Left renal cortex interstitium (tissue), 4 donors: ENCODE measurements at regions not wholly inside any gene's neighbourhood (a gene's known extent, or its start where the extent isn't known, plus 50 kb on each side); places are given as distances from the start of the nearest gene placed in this dataset.
"Not testable (repeated sequence)": the region's sequence is repeated elsewhere in the genome, so short reads cannot be mapped to it uniquely, and the experiment has no call there.

ENCODE experiments used
- DNase-seq, 4 donors: peaks; one replicate each; pipeline ENCODE4 v3.0.0-alpha.2; 2013; ENCODE audit warnings: low read depth in 4 of 4, low spot score in 2 of 4, missing footprints in 1 of 4

- no peak for DNase-seq
These were observed 79.2 kb upstream of the CEP126 start for GRCh38 chr11:101835506-101836063.

DNA sequence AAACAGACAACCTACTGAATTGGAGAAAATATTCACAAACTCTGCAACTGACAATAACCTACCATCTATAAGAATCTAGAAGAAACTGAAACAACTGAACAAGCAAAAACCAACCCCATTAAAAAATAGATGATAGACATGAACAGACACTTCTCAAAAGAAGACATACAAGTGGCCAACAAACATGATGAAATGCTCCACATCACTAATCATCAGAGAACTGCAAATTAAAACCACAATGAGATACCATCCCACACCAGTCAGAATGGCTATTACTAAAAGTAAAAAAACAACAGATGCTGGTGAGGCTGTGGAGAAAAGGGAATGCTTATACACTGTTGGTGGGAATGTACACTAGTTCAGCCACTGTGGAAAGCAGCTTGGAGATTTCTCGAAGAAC, 84.3 kb upstream of the CEP126 start:
- DNase-seq: not testable (repeated sequence)

DNA sequence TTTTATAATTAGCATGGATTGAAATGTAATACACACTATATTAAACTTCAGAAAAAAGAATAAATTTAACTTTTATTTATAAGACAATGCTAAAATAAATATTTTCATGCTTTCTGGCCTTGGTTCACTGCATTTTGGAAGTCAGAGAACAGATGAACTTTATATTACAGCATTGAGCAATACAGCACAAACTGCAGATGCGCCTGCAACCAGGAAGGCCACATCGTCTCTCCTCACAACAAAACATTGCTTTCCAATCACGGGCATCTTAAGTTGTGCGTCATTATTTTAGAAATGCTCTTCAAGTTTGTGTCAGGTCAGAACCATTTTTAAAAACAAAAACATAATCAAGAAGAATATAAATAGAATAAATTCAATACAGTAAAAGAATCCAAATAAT, 89.3 kb upstream of the CEP126 start:
- DNase-seq: no peak

DNA sequence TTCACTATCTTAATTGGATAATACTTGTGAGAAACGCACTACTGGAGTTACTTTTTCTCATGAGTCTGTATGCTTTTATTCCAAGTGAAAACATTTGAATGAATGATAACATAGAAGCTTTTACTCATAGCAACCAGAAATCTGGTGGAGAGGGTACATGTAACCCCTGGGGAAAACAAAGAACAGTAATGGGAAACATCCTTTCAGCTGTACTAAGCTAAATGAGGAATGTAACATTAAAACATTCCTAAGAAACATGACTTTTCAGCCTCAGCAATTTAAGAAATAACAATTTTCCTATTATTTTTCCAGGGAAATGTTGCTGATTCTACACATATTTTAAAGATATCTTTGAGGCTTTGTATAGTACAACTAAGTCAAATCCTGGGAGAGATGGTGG, 97.2 kb upstream of the CEP126 start:
- no peak for DNase-seq

GRCh38 chr11:101816613-101817012, 98.2 kb upstream of the CEP126 start:
- no peak for DNase-seq

DNA sequence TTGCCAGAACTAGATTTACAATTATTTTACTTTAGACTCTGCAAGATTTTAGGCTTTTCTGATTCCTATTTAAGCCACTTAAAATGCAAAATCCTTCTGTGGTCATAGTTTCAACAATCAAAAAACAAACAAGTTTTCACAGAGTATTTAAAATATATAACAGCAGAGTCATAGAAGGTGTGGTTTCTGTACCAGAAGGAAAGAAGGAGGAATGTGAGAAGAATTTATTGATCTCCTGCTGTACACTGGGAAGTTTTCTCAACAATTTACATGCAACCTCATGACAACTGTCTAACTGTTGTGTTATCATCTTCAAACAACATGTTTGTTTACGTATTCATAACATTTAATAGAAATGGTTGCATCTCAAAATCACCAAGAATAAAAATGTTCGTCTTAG, 102.3 kb upstream of the CEP126 start:
- no peak for DNase-seq

GRCh38 chr11:101810546-101810945, 104.3 kb upstream of the CEP126 start:
- no peak for DNase-seq

DNA sequence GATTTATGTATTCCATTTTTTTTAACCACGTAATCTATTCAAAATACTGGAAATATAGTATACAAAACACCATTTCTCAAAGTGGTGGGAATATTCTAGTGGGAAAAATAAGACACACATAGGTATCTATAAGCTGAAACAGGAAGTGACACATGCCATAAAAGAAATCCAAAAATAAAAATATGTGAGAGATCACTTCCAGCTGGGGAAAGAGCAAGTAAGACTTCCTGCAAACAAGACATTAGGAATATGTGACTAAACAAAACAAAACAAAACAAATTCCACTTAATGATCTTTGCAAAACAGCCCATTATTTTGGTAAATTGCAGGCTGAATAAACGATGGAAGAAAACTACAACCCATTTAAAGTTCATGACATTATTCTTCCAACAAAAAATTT, 107.3 kb upstream of the CEP126 start:
- DNase-seq: no peak

DNA sequence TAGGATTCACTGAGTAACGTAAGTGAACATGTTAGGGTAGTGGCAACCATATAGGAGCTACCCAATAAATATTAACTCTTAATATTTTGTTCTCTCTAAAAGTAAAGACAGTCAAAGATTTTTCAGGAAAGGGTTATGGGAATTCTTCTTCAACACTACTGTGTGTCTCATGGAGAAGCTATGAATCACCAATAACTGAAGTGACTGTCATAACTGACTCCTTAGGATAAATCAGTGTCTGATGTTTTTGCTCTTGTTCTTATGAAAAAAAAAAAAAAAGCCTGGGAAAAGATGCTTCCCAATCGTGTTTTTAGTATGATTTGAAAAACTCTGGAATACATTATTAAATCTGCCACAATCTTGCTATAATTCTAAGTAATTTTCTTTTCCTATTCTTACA, 111.2 kb upstream of the CEP126 start:
- DNase-seq: no peak

- DNase-seq: no peak
These were observed 117.5 kb upstream of the CEP126 start for GRCh38 chr11:101797335-101797734.

DNA sequence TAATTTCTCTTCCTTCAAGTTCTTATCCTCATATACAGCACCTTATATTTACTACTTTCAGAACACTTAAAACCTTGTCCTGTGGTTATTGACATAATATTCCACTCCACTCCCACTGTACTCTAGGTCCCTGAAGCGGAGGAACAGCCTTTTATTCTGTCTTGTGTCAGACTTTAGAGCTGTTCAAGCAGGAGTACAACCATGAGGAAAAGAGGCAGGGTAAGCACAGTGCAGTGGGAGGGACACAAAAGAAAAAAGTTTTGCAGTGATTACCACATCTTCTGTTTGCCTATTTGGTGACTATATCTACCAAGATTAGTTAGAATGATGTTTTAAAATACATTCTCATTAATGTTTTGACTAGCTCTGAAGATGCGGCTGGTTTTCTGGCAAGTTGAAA, 122.0 kb upstream of the CEP126 start:
- no peak for DNase-seq

- DNase-seq: no peak
These were observed 127.9 kb upstream of the CEP126 start for GRCh38 chr11:101786916-101787315.

DNA sequence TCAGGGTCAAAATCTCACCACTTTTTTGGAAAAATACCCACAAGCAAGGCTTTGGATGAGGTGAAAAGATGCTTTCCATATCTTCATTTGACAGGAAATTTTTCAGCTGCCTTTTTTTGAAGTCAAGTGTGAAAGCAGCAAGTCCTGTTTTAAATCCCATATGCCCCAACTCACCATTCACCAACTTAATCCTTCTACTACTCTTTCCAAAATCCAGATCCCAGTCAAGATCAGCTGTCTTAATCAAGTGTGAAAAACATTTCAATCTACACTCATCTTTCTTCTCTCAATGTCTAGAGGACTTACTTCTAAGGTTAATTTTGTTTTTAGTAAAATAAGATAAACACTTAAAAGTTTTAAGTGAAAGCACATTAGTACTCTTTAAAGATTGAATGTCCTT, 128.4 kb upstream of the CEP126 start:
- DNase-seq: no peak

DNA sequence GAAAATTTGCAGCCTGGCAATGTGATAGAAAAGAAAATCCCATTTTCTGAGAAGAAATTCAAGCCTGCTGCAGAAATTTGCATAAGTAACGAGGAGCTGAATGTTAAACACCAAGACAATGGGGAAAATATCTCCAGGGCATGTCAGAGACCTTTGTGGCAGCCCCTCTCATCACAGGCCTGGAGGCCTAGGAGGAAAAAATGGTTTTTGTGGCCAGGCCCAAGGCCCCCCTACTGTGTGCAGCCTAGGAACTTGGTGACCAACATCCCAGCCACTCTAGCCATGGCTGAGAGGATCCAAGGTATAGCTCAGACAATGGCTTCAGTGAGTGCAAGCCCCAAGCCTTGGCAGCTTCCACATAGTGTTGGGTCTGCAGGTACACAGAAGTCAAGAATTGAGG, 135.6 kb upstream of the CEP126 start:
- DNase-seq: not testable (repeated sequence)

- no peak for DNase-seq
These were observed 137.3 kb upstream of the CEP126 start for GRCh38 chr11:101777476-101777875.

DNA sequence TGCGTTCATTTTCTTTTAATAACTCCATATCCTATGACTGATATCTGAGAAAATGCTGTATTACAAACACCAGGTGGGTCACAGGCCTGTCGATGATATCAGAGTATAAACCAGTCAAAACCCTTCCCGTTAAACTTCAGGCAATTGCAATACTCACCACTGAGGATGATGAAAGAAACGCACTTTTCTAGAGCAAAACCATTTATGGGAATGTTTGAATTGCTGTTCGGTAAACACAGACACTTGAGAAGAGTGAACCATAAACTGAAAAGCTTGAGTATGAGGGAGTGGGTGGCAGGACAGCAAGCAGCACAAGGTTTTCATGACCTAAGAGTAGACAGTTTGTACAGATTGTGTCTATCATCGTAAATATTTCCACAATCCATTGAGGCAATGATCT, 139.8 kb upstream of the CEP126 start:
- no peak for DNase-seq

GRCh38 chr11:101770648-101771047, 144.2 kb upstream of the CEP126 start:
- no peak for DNase-seq

- no peak for DNase-seq
These were observed 148.9 kb upstream of the CEP126 start for GRCh38 chr11:101765932-101766331.

DNA sequence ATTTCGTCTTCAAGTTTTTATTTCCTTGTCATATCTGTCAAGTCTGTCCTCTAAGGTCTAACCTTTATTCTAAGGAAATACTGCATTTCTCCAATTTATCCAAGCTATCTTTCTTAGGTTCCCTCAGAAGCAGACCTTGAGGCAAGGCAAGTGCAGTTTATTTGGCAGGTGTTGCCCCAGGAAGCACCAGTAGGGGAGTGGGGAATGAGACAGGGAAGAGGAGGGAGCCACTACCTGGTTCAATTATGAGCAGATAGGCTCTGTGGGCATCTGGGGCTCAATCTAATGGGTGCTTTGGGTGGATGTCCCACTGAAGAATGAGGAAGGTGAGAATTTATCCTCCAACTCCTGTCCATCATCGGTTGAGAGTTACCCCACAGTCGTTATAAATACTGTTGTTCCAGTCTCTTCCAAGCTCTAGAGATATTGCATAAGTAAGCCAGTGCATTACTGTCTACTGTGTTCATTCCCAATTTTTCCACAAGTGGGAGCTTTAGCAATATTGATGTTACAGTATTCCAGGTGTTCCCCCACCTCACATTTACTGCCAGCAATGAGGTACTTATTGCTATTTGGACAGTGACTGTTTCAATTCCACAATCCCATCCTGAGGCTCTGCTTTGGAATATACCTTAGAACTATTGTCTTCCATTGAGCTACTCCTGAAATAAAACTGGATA, 154.9 kb upstream of the CEP126 start:
- no peak for DNase-seq

DNA sequence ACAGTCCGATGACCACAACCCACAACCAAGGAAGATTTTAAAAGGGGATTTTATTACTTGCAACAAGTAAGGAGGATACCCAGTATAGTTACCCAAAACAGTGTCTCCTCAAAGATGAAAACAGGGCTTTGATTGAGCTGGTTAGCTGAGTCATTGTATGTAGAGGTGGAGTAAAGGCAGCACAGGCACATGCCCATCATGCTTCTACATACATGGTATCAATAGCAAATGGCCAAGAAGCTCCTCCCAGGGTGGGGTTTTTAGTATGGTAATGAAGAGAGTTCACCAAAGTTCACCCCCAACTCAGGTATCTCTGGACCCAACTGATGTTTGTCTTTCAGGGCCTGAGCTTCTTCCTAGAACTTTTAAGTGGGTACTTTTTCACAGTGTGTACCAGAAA, 157.1 kb upstream of the CEP126 start:
- no peak for DNase-seq

DNA sequence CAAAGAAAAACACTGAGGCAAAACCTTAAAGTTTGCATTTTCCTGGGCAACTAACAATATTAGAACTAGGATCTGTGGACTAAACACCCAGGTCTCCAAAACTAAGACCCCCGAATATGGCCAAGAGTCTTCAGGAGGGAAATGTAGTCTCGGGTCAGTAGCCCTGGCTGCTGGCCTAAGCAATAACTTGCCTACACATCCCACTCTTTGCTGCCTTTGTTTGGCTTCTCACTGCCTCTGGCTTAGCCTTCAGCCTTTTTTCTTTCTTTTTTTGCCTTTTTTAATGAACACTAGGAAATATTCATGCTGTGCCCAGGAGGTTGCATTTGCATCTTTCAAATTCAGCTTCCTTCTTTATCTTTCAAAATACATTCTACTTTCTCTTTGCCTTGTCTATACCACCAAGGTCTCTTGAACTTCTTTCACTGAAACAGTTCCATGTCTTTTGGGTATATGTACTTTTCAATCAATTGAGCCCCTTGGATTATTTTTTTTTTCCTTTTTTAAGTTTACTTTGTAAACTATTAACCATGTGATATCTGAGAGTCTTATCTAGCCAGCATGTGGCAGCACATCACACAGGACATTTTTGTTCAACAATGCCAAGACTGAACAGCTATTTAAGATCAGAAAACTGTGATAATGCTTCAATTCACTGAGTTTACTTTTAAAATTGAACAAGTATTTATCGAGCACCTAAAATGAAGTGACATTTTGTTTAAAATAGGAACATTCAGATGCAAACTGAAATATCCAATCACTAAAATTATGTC, 165.0 kb upstream of the TRPC6 start:
- DNase-seq: no peak

DNA sequence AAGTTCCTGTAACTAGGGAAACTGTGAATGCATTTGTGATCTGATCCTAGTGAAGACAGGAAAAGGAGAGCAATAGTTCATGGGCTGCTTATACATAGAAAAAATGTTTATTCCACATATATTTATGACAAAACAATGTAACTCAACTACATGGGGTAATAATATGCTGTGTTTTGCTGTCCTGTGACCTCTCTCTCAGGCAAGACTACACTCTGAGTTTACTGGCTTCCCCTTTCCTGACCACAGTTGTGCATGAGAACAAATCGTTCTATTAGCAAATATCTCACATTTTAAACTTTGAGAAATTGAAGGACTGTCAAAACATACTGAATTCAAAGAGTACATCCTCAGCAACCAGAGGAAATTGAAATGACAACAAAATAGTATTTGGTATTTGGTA, 161.9 kb upstream of the TRPC6 start:
- no peak for DNase-seq
